ENCODE measurements at regions not wholly inside any gene's neighbourhood (a gene's known extent, or its start where the extent isn't known, plus 50 kb on each side); places are given as distances from the start of the nearest gene placed in this dataset.
"Not testable (repeated sequence)": the region's sequence is repeated elsewhere in the genome, so short reads cannot be mapped to it uniquely, and the experiment has no call there.

GRCh38 chr17:72558971-72559476, 438.2 kb downstream of the SOX9 start:
- no peak for DNase-seq (ENCODE audit: low read depth)

GRCh38 chr17:72560303-72561247, 439.8 kb downstream of the SOX9 start:
- peak; percentile 45 for DNase-seq (ENCODE audit: low read depth)

GRCh38 chr17:72561266-72561665, 440.4 kb downstream of the SOX9 start:
- DNase-seq (ENCODE audit: low read depth): no peak

GRCh38 chr17:72561680-72562079, 440.9 kb downstream of the SOX9 start:
- no peak for DNase-seq (ENCODE audit: low read depth)

GRCh38 chr17:72562615-72563188, 441.9 kb downstream of the SOX9 start:
- peak; percentile 42 for DNase-seq (ENCODE audit: low read depth)

GRCh38 chr17:72563952-72564351, 443.1 kb downstream of the SOX9 start:
- no peak for DNase-seq (ENCODE audit: low read depth)

- DNase-seq (ENCODE audit: low read depth): no peak
Measured at GRCh38 chr17:72565006-72565405, 444.2 kb downstream of the SOX9 start.

- no peak for DNase-seq (ENCODE audit: low read depth)
Measured at GRCh38 chr17:72565758-72566157, 444.9 kb downstream of the SOX9 start.

- no peak for DNase-seq (ENCODE audit: low read depth)
Measured at GRCh38 chr17:72566671-72567484, 446.1 kb downstream of the SOX9 start.

GRCh38 chr17:72567774-72568173, 447.0 kb downstream of the SOX9 start:
- no peak for DNase-seq (ENCODE audit: low read depth)

GRCh38 chr17:72569148-72569946, 448.5 kb downstream of the SOX9 start:
- DNase-seq (ENCODE audit: low read depth): no peak

GRCh38 chr17:72571813-72572396, 451.1 kb downstream of the SOX9 start:
- no peak for DNase-seq (ENCODE audit: low read depth)

GRCh38 chr17:72572604-72573491, 452.0 kb downstream of the SOX9 start:
- no peak for DNase-seq (ENCODE audit: low read depth)

- not testable (repeated sequence) for DNase-seq (ENCODE audit: low read depth)
Measured at GRCh38 chr17:72573492-72573801, 452.6 kb downstream of the SOX9 start.

- DNase-seq (ENCODE audit: low read depth): no peak
Measured at GRCh38 chr17:72574675-72575510, 454.1 kb downstream of the SOX9 start.

GRCh38 chr17:72575542-72576233, 454.9 kb downstream of the SOX9 start:
- DNase-seq (ENCODE audit: low read depth): no peak

GRCh38 chr17:72576289-72576759, 455.5 kb downstream of the SOX9 start:
- no peak for DNase-seq (ENCODE audit: low read depth)

GRCh38 chr17:72578817-72579470, 458.1 kb downstream of the SOX9 start:
- DNase-seq (ENCODE audit: low read depth): no peak
